D341Med (cell line): ENCODE measurements at regions not wholly inside any gene's neighbourhood (a gene's known extent, or its start where the extent isn't known, plus 50 kb on each side); places are given as distances from the start of the nearest gene placed in this dataset.
"Not testable (repeated sequence)": the region's sequence is repeated elsewhere in the genome, so short reads cannot be mapped to it uniquely, and the experiment has no call there.

ENCODE experiments used
- DNase-seq: peaks from one replicate; pipeline ENCODE4 v3.0.0; 2012; ENCODE audit warnings: low spot score

- DNase-seq, result no peak
These were observed 729.5 kb upstream of the LCORL start for GRCh38 chr4:18751083-18751482.

GRCh38 chr4:18749391-18749790 is 727.8 kb upstream of the LCORL start:
- DNase-seq, result no peak

GRCh38 chr4:18736551-18736950 is 715.0 kb upstream of the LCORL start:
- DNase-seq, result no peak

- no peak for DNase-seq
These were observed 714.2 kb upstream of the LCORL start for GRCh38 chr4:18735740-18736268.

- no peak for DNase-seq
These were observed 712.9 kb upstream of the LCORL start for GRCh38 chr4:18734405-18734804.

GRCh38 chr4:18733961-18734360 is 712.4 kb upstream of the LCORL start:
- no peak for DNase-seq

- DNase-seq, result no peak
These were observed 701.2 kb upstream of the LCORL start for GRCh38 chr4:18722748-18723191.

GRCh38 chr4:18698119-18698883 is 676.7 kb upstream of the LCORL start:
- no peak for DNase-seq

- DNase-seq, result no peak
These were observed 674.4 kb upstream of the LCORL start for GRCh38 chr4:18695733-18696527.

GRCh38 chr4:18691431-18692200 is 670.1 kb upstream of the LCORL start:
- no peak for DNase-seq

- no peak for DNase-seq
These were observed 668.9 kb upstream of the LCORL start for GRCh38 chr4:18690291-18690955.

- DNase-seq, result peak; percentile 41
These were observed 668.0 kb upstream of the LCORL start for GRCh38 chr4:18689308-18690115.

GRCh38 chr4:18688351-18688750 is 666.8 kb upstream of the LCORL start:
- not testable (repeated sequence) for DNase-seq

- no peak for DNase-seq
These were observed 664.9 kb upstream of the LCORL start for GRCh38 chr4:18686338-18687037.

GRCh38 chr4:18684932-18685331 is 663.4 kb upstream of the LCORL start:
- no peak for DNase-seq

- no peak for DNase-seq
These were observed 655.0 kb upstream of the LCORL start for GRCh38 chr4:18676526-18676915.

- no peak for DNase-seq
These were observed 654.3 kb upstream of the LCORL start for GRCh38 chr4:18675586-18676525.

GRCh38 chr4:18670034-18670433 is 648.5 kb upstream of the LCORL start:
- DNase-seq, result peak; percentile 30

- DNase-seq, result no peak
These were observed 647.8 kb upstream of the LCORL start for GRCh38 chr4:18669390-18669789.
